Activated B cell treated with CpG ODN at 0.5 μM for 24 hours (primary cell): ENCODE measurements at regions not wholly inside any gene's neighbourhood (a gene's known extent, or its start where the extent isn't known, plus 50 kb on each side); places are given as distances from the start of the nearest gene placed in this dataset.

Experiments used
- ATAC-seq: fragments of 200-7000 bp; cut with Tn5 transposase; one replicate; pipeline ENCODE4 v1.10.0; 2021; ENCODE audit warnings: low read depth, mild to moderate bottlenecking, moderate library complexity
- CTCF ChIA-PET: fragments of 350-600 bp; sonication (Branson Sonifier 250); formaldehyde crosslinking; loops from one replicate; lab custom pipeline; 2021; ENCODE audit warnings: antibody characterized with exemption; lab: Charles Lee
- POLR2A ChIA-PET: fragments of 350-600 bp; sonication (Branson Sonifier 250); formaldehyde crosslinking; loops from one replicate; lab custom pipeline; 2021; ENCODE audit warnings: antibody characterized with exemption; lab: Charles Lee
- DNase-seq: peaks from one replicate; pipeline ENCODE4 v3.0.0; 2022
- H3K27ac Mint-ChIP-seq: one replicate; pipeline ENCODE4 v1.8.0; 2020; ENCODE audit warnings: mixed read lengths
- H3K27me3 Mint-ChIP-seq: one replicate; pipeline ENCODE4 v1.8.0; 2021; ENCODE audit warnings: mixed read lengths
- H3K36me3 Mint-ChIP-seq: one replicate; pipeline ENCODE4 v1.8.0; 2021; ENCODE audit warnings: low read depth, mixed read lengths
- H3K4me1 Mint-ChIP-seq: one replicate; pipeline ENCODE4 v1.8.0; 2021; ENCODE audit warnings: mixed read lengths
- H3K4me3 Mint-ChIP-seq: one replicate; pipeline ENCODE4 v1.8.0; 2020; ENCODE audit warnings: mild to moderate bottlenecking, mixed read lengths
- H3K9me3 Mint-ChIP-seq: one replicate; pipeline ENCODE4 v1.8.0; 2020; ENCODE audit warnings: mixed read lengths
- intact Hi-C: fragments of 100-400 bp; cut with micrococcal nuclease; formaldehyde crosslinking; loops from one replicate; pipeline ENCODE4 v1.15.1; 2024
- TF ChIP-seq, protein P1 (sequence below): fragments of 200-600 bp; IDR thresholded peaks from one replicate; pipeline ENCODE4 v1.8.0; 2022; ENCODE audit warnings: antibody characterized with exemption, mild to moderate bottlenecking

DNA sequence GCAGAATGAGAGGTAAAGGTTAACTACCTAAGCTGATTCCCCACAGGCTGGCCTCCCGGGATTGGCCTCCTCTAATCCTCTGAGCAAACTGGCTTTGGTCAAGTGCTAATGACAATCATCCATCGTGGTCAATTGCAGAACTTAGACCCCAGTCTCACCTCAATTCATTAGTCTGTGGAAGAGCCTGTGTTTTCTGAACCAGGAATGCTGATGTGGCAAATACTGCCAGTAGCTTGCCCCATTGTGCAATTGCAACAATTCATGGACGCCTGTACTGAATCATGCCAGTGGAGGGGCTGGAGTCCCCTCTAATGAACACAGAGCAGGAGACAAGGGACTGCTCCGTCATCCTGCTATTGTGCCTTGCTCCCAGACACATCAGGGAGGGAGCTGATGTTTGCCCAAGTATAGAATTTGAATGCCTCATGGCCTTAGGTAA, 1256.5 kb downstream of the EFNB2 start:
- ATAC-seq (no peak), DNase-seq (no peak)
- Mint-ChIP-seq H3K27me3 (no peaks in the 10 kb centered on the region), H3K27ac (no peak overlapping the region), H3K4me3 (no peak overlapping the region), H3K36me3 (no peaks in the 10 kb centered on the region), H3K4me1 (no peaks in the 10 kb centered on the region), H3K9me3 (peaks cover 3% of the 10 kb centered on the region)
- CTCF ChIA-PET, result no interaction called here
- TF ChIP-seq, protein P1, sequence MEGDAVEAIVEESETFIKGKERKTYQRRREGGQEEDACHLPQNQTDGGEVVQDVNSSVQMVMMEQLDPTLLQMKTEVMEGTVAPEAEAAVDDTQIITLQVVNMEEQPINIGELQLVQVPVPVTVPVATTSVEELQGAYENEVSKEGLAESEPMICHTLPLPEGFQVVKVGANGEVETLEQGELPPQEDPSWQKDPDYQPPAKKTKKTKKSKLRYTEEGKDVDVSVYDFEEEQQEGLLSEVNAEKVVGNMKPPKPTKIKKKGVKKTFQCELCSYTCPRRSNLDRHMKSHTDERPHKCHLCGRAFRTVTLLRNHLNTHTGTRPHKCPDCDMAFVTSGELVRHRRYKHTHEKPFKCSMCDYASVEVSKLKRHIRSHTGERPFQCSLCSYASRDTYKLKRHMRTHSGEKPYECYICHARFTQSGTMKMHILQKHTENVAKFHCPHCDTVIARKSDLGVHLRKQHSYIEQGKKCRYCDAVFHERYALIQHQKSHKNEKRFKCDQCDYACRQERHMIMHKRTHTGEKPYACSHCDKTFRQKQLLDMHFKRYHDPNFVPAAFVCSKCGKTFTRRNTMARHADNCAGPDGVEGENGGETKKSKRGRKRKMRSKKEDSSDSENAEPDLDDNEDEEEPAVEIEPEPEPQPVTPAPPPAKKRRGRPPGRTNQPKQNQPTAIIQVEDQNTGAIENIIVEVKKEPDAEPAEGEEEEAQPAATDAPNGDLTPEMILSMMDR, result no peak
- intact Hi-C loops, result no loop called here
- POLR2A ChIA-PET, result no interaction called here

DNA sequence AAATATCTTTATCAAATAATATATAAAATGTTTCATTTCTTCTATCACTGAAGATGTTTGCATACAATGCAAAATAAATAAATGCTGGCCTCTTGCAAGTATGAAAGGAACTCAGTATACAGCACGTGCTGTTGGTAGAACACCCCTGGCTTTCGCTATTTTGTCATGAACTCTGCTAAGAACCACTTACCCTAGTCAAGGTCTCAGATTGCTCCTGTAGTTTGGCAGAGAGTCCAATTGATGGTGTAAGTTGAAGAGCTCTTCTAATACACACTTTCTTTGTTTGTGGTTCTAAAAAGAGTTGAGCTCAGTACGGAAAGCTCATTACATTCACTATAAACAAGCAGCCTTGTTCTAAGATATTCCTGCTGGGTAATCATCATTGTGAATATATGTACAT, 1258.9 kb downstream of the EFNB2 start:
- Mint-ChIP-seq H3K4me3 (no peak overlapping the region), H3K27ac (no peak overlapping the region), H3K9me3 (peaks cover 5% of the 10 kb centered on the region), H3K4me1 (no peaks in the 10 kb centered on the region), H3K36me3 (no peaks in the 10 kb centered on the region), H3K27me3 (no peaks in the 10 kb centered on the region)
- CTCF ChIA-PET, result no interaction called here
- TF ChIP-seq, protein P1, result no peak
- POLR2A ChIA-PET, result no interaction called here
- ATAC-seq, result no peak
- intact Hi-C loops, result no loop called here
- DNase-seq, result no peak

- TF ChIP-seq, protein P1, result no peak
- Mint-ChIP-seq H3K4me3 (no peak overlapping the region), H3K9me3 (peaks cover 5% of the 10 kb centered on the region), H3K27me3 (no peaks in the 10 kb centered on the region), H3K4me1 (no peaks in the 10 kb centered on the region), H3K27ac (no peak overlapping the region), H3K36me3 (no peaks in the 10 kb centered on the region)
- DNase-seq (no peak), ATAC-seq (no peak)
- ChIA-PET POLR2A (no interaction called here), CTCF (no interaction called here)
- intact Hi-C loops, result no loop called here
Measured at GRCh38 chr13:105273665-105274222, 1261.7 kb downstream of the EFNB2 start.

DNA sequence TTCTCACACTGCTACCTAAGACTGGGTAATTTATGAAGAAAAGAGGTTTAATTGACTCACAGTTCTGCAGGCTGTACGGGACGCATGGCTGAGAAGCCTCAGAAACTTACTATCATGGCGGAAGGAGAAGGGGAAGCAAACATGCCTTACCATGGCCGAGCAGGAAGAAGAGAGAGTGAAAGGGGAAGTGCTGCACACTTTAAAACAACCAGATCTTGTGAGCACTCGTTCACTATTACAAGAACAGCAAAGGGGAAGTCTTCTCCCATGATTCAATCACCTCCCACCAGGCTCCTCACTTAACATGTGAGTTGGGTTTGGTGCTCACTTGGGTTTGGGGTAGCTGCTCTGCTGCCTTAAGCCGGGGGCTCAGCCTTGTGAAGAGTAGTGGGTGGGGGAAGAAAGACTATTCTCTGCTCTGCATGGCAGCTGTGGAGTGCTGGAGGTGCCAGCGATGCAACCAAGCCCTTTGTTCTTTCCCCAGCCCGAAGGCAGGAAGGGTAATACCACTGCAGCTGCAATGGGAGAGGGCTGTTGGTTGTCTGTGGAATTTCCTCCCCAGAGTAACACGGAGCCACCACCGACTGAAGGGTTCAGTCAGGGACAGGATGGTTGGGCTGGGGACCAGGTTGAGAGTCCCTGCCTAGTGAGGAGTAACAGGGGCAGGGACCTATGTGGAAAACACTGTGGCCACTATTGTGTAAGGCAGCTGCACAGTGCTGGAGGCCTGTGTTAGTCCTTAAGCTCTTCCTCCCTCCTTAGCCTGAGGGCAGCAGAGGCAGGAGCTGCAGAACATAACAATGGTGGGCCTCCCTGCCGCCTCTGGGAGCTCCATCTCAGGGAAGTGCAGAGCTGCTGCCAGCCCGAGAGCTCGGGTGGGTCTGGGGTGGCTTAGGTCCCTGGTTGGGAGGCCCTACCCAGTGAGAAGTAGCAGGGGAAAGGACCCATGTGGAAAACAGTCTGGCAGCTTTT, 1262.5 kb downstream of the EFNB2 start:
- no peak overlapping the region for H3K27ac Mint-ChIP-seq
- TF ChIP-seq, protein P1, result no peak
- POLR2A ChIA-PET, result no interaction called here
- CTCF ChIA-PET, result no interaction called here
- no peak for DNase-seq
- intact Hi-C loops, result no loop called here
- no peaks in the 10 kb centered on the region for H3K27me3 Mint-ChIP-seq
- no peaks in the 10 kb centered on the region for H3K4me1 Mint-ChIP-seq
- peaks cover 5% of the 10 kb centered on the region for H3K9me3 Mint-ChIP-seq
- no peak for ATAC-seq
- no peak overlapping the region for H3K4me3 Mint-ChIP-seq
- H3K36me3 Mint-ChIP-seq, result no peaks in the 10 kb centered on the region

DNA sequence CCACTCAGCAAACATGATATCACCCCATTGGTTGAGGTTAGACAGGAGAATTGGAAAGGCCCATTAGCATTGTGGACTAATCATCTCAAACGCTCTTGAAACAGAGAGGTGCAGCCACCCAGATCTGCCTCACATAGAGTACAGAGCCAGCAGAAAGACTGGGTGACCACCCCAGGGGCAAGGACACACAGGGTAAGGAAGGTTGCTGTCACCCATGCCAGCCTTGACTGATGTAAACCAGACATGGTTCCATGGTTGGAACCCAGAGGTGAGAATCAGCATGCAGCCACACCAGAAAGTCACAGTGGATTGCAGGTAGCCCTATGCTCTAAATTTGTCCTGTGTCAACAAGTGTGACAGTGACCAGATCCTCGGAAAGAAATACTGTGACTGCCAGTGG, 1268.8 kb downstream of the EFNB2 start:
- Mint-ChIP-seq H3K36me3 (no peaks in the 10 kb centered on the region), H3K4me3 (no peak overlapping the region), H3K4me1 (no peaks in the 10 kb centered on the region), H3K27ac (no peak overlapping the region), H3K27me3 (no peaks in the 10 kb centered on the region), H3K9me3 (no peaks in the 10 kb centered on the region)
- ChIA-PET CTCF (no interaction called here), POLR2A (no interaction called here)
- DNase-seq (no peak), ATAC-seq (no peak)
- TF ChIP-seq, protein P1, result no peak
- intact Hi-C loops, result no loop called here
